SK-N-MC (cell line): ENCODE measurements at regions not wholly inside any gene's neighbourhood (a gene's known extent, or its start where the extent isn't known, plus 50 kb on each side); places are given as distances from the start of the nearest gene placed in this dataset.

ENCODE experiments used
- EZH2 ChIP-seq: fragments of 200-600 bp; sonication (generic); IDR thresholded peaks from one replicate; pipeline ENCODE4 v1.6.1; 2017; ENCODE audit warnings: antibody characterized with exemption
- POLR2AphosphoS5 ChIP-seq: IDR thresholded peaks from 2 replicates; pipeline ENCODE4 v1.6.1; 2012; ENCODE audit warnings: mild to moderate bottlenecking, low read depth, low read length, borderline replicate concordance

- no peak for TF ChIP-seq EZH2
- TF ChIP-seq POLR2AphosphoS5 = no peak
Observed at GRCh38 chrX:8103655-8104054, 67.4 kb downstream of the VCX2 start.
